AG04449 (cell line): ENCODE measurements at regions not wholly inside any gene's neighbourhood (a gene's known extent, or its start where the extent isn't known, plus 50 kb on each side); places are given as distances from the start of the nearest gene placed in this dataset.

ENCODE experiments used
- CTCF ChIA-PET: fragments of 350-600 bp; formaldehyde crosslinking; extraction: SDS; loops from one replicate; lab custom pipeline; 2021; ENCODE audit warnings: antibody characterized with exemption; lab: Yijun Ruan, JAX
- POLR2A ChIA-PET: fragments of 400-600, 350-600 bp; formaldehyde crosslinking; extraction: SDS; loops from one replicate; lab custom pipeline; 2020; ENCODE audit warnings: antibody characterized with exemption, inconsistent platforms; lab: Yijun Ruan, JAX
- DNase-seq: peaks from one replicate; pipeline ENCODE4 v3.0.0-alpha.2; 2010; ENCODE audit warnings: low read depth, low spot score
- H3K4me3 ChIP-seq: 2 replicates; pipeline ENCODE4 v1.5.1; 2011; ENCODE audit warnings: low read depth, mild to moderate bottlenecking, control low read depth, low read length
- TF ChIP-seq, protein P1 (sequence below): IDR thresholded peaks from one replicate; pipeline ENCODE4 v1.5.1; 2011; ENCODE audit warnings: mild to moderate bottlenecking, moderate library complexity, low read length, control low read depth, inconsistent platforms; ENCODE audit not compliant: insufficient read depth; ENCODE audit errors: missing control alignments

- no peak for DNase-seq
- TF ChIP-seq, protein P1, sequence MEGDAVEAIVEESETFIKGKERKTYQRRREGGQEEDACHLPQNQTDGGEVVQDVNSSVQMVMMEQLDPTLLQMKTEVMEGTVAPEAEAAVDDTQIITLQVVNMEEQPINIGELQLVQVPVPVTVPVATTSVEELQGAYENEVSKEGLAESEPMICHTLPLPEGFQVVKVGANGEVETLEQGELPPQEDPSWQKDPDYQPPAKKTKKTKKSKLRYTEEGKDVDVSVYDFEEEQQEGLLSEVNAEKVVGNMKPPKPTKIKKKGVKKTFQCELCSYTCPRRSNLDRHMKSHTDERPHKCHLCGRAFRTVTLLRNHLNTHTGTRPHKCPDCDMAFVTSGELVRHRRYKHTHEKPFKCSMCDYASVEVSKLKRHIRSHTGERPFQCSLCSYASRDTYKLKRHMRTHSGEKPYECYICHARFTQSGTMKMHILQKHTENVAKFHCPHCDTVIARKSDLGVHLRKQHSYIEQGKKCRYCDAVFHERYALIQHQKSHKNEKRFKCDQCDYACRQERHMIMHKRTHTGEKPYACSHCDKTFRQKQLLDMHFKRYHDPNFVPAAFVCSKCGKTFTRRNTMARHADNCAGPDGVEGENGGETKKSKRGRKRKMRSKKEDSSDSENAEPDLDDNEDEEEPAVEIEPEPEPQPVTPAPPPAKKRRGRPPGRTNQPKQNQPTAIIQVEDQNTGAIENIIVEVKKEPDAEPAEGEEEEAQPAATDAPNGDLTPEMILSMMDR = no peak
- ChIA-PET CTCF (no interaction called here), POLR2A (interaction anchor here (0.5 kb wide), 1 partner anchor 153 kb away, joined by 3 read pairs; no protein-coding TSS in a partner anchor)
- no peak overlapping the region for H3K4me3 ChIP-seq
Measured at GRCh38 chr11:103530257-103530656, 421.0 kb downstream of the DYNC2H1 start.

DNA sequence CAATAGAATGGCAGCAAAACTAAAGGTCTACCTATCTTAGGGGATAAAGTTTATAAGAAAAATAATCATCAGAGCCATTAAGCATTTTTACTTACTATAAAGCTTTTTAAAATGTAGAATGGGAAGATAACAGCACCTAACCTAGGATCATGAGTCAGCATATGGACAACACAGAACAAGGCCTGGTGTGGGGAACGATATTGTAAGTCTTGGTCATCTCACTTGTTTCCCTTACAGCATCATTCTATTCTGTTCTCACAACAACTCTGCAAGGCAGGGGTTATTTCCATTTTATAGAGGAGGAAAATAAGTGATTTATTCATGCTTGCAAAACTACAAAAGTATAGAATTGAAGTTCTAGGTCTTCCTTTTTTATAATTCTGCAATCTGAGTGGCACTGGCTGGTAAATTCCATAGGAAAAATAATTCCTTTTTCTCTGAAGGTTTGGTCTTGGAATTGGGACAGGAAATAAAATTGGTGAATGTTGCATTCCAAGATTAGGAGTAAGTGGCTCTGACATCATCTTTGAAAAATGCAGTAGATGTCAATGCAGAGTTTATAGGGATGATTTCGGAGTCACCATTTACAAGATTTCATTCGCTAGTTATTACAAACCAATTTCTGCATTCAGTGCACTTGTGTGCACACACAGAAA, 423.0 kb downstream of the DYNC2H1 start:
- H3K4me3 ChIP-seq = no peak overlapping the region
- TF ChIP-seq, protein P1 = no peak
- ChIA-PET POLR2A (no interaction called here), CTCF (interaction anchor here (1.2 to 1.7 kb wide), 3 partner anchors 8 to 207 kb away, joined by 4 to 6 read pairs (median 5); no protein-coding TSS in a partner anchor)
- DNase-seq = peak; percentile 49

GRCh38 chr11:103534191-103534590, 425.0 kb downstream of the DYNC2H1 start:
- CTCF ChIA-PET = interaction anchor here (1.5 to 6.0 kb wide), 2 partner anchors 16 to 69 kb away, joined by 3 to 127 read pairs; no protein-coding TSS in a partner anchor
- POLR2A ChIA-PET = no interaction called here

DNA sequence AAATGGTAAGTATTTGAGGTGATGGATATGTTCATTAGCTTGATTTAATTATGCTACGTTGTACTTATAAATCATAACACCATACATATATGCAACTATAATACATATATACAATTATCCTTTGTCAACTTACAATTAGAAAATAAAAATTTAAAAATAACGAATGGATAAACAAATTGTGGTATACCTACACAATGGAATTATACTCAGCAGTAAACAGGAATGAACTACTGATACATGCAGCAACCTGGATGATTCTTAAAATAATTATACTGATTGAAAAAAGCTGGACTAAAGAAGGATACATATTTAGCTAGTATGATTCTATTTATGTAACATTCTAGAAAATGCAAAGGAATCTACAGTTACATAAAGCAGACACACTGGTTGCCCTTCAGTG, 425.7 kb downstream of the DYNC2H1 start:
- H3K4me3 ChIP-seq = no peak overlapping the region
- TF ChIP-seq, protein P1 = no peak
- CTCF ChIA-PET = interaction anchor here (0.8 to 6.0 kb wide), 7 partner anchors 15 to 333 kb away, joined by 3 to 127 read pairs (median 5); no protein-coding TSS in a partner anchor
- POLR2A ChIA-PET = no interaction called here
- no peak for DNase-seq

More at GRCh38 chr11:103534191-103534590, 425.0 kb downstream of the DYNC2H1 start:
- DNase-seq = no peak
- TF ChIP-seq, protein P1 = no peak
- no peak overlapping the region for H3K4me3 ChIP-seq

DNA sequence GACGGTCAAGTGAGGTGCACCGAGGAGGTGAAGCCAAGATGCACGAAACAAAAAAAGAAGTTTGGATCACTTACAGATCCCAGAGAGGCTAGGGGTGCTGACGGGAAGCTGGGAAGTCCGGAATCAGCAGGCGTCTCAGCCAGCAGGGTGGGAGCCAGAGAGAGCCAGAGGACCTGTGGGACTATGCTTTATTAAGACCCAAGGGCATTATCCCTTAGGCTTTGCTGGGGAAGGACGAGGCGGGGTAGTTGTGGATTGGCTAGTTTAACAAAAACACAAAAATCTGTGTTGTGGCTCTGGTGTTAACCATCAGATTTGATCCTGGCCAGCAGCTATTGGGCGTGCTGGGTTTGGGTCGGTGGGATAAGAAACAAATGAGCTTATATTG, 427.1 kb downstream of the DYNC2H1 start:
- TF ChIP-seq, protein P1 = no peak
- POLR2A ChIA-PET = no interaction called here

DNA sequence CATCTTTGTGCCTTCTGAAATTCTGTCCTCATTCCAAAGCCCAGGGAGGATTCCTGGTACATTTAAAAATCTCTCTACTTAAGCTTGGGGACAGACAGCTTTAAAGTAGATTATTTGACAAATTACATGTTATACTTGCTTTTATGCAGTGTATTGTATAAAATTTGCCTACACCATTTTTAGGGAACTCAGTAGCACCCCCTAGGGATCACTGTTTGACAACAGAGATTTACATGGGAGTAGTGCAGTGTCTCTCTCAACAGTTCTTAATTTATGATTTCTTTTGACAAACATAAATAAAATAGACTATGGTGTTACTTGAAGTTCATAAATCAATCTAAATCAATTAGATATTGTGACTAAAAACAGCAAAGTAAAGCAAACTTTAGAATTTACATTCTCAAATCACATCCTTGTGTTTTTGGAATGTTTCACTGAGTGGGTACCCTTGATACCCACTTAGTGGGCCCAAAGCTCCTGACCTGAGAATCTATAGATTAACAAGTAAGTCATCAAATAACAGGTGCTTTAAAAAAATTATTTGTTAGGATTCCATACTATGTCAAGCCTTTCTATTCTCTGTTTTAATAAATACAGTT, 428.8 kb downstream of the DYNC2H1 start:
- ChIA-PET CTCF (interaction anchor here (0.6 to 6.0 kb wide), 37 partner anchors 9 to 336 kb away, joined by 3 to 127 read pairs (median 5); no protein-coding TSS in a partner anchor), POLR2A (no interaction called here)
- TF ChIP-seq, protein P1 = peak; percentile 47
- no peak overlapping the region for H3K4me3 ChIP-seq
- no peak for DNase-seq

More for the DNA sequence above, 427.1 kb downstream of the DYNC2H1 start:
- DNase-seq = no peak
- CTCF ChIA-PET = interaction anchor here (0.8 to 6.0 kb wide), 11 partner anchors 9 to 279 kb away, joined by 3 to 127 read pairs (median 6); no protein-coding TSS in a partner anchor
- no peak overlapping the region for H3K4me3 ChIP-seq
